SU-DHL-6 (cell line): ENCODE measurements at regions not wholly inside any gene's neighbourhood (a gene's known extent, or its start where the extent isn't known, plus 50 kb on each side); places are given as distances from the start of the nearest gene placed in this dataset.

Source experiments
- H2AFZ ChIP-seq: fragments of 200-600 bp; sonication (generic); 2 replicates; pipeline ENCODE4 v1.6.1; 2014; ENCODE audit warnings: low read depth, mild to moderate bottlenecking, moderate library complexity, mixed read lengths, antibody characterized with exemption, low read length; ENCODE audit not compliant: severe bottlenecking
- H3F3A ChIP-seq: fragments of 200-600 bp; shearing (Covaris generic); 2 replicates; pipeline ENCODE4 v1.6.0; 2016; ENCODE audit warnings: antibody characterized with exemption, mild to moderate bottlenecking; ENCODE audit not compliant: insufficient read depth
- H3K27ac ChIP-seq: fragments of 200-600 bp; sonication (generic); 2 replicates; pipeline ENCODE4 v1.5.1; 2016; ENCODE audit warnings: low read depth, mild to moderate bottlenecking, low read length, moderate library complexity, mixed read lengths
- H3K27me3 ChIP-seq: fragments of 200-600 bp; sonication (generic), shearing (Covaris generic); 2 replicates; pipeline ENCODE4 v1.6.0; 2014; ENCODE audit warnings: mild to moderate bottlenecking, low read length
- H3K36me3 ChIP-seq: fragments of 200-600 bp; sonication (generic); 2 replicates; pipeline ENCODE4 v1.6.1; 2014; ENCODE audit warnings: mild to moderate bottlenecking, low read length, mixed read lengths
- H3K4me2 ChIP-seq: fragments of 300-600, 200-600 bp; shearing (Covaris generic), sonication (generic); 2 replicates; pipeline ENCODE4 v1.6.0; 2014; ENCODE audit warnings: low read length, low read depth, mild to moderate bottlenecking; ENCODE audit not compliant: poor library complexity, severe bottlenecking
- H3K4me3 ChIP-seq: fragments of 200-600 bp; sonication (generic); 2 replicates; pipeline ENCODE4 v1.5.1; 2014; ENCODE audit warnings: antibody characterized with exemption, low read length, mild to moderate bottlenecking, mixed read lengths; ENCODE audit not compliant: insufficient read depth, poor library complexity, severe bottlenecking
- H3K79me2 ChIP-seq: fragments of 200-600 bp; sonication (generic); 2 replicates; pipeline ENCODE4 v1.6.1; 2014; ENCODE audit warnings: mild to moderate bottlenecking, low read length, moderate library complexity; ENCODE audit not compliant: insufficient read depth
- H3K9ac ChIP-seq: fragments of 200-600 bp; sonication (generic); 2 replicates; pipeline ENCODE4 v1.7.0; 2014; ENCODE audit warnings: mild to moderate bottlenecking, low read length
- H3K9me2 ChIP-seq: fragments of 200-600 bp; sonication (generic); replicated peaks from 2 replicates; pipeline ENCODE4 v1.6.1; 2014; ENCODE audit warnings: low read length; ENCODE audit not compliant: insufficient read depth
- H3K9me3 ChIP-seq: fragments of 200-600 bp; sonication (generic); 2 replicates; pipeline ENCODE4 v1.6.1; 2014; ENCODE audit warnings: low read length, mixed read lengths; ENCODE audit not compliant: insufficient read depth
- H4K20me1 ChIP-seq: fragments of 200-600 bp; sonication (generic); 2 replicates; pipeline ENCODE4 v1.6.1; 2014; ENCODE audit warnings: low read depth, mild to moderate bottlenecking, antibody characterized with exemption, low read length, moderate library complexity, mixed read lengths
- EZH2phosphoT487 ChIP-seq: fragments of 200-600 bp; sonication (generic), shearing (Covaris generic); conservative IDR thresholded peaks from 2 replicates; pipeline ENCODE4 v1.6.1; 2018; ENCODE audit warnings: mild to moderate bottlenecking, antibody characterized with exemption, low read length, moderate library complexity, mixed read lengths
- TF ChIP-seq, protein P1 (sequence below): fragments of 200-600 bp; sonication (generic); IDR thresholded peaks from one replicate; pipeline ENCODE4 v1.5.1; 2017; ENCODE audit warnings: antibody characterized with exemption, mild to moderate bottlenecking, low read length, moderate library complexity; ENCODE audit not compliant: insufficient read depth, poor library complexity, severe bottlenecking

DNA sequence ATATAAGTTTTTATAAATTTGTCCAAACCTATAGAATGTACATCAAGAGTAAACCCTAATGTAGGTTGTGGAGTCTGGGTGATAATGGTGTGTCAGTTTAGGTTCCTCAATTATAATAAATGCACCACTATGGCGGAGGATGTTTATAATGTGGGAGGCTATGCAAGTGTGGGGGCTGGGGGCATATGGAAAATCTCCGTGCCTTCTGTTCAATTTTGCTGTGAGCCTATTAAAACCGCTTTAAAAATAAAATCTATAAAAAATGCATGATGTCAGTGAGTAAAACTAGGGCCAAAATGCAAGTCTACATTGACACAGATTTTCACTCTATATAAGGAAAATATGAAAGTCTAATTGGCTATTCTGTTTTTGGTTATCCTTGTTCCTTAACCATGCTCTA is 774.9 kb upstream of the ALCAM start:
- Histone ChIP-seq H3K36me3 (no peaks in the 10 kb centered on the region), H3K4me2 (no peak overlapping the region), H3K79me2 (no peaks in the 10 kb centered on the region), H3K9me2 (no peaks in the 10 kb centered on the region), H3K9me3 (no peaks in the 10 kb centered on the region), H3K27me3 (no peaks in the 10 kb centered on the region), H3K4me3 (no peak overlapping the region), H3K9ac (no peak overlapping the region), H4K20me1 (no peaks in the 10 kb centered on the region), H2AFZ (no peak overlapping the region), H3K27ac (no peak overlapping the region), H3F3A (no peaks in the 10 kb centered on the region)
- TF ChIP-seq EZH2phosphoT487 = no peak
- TF ChIP-seq, protein P1, sequence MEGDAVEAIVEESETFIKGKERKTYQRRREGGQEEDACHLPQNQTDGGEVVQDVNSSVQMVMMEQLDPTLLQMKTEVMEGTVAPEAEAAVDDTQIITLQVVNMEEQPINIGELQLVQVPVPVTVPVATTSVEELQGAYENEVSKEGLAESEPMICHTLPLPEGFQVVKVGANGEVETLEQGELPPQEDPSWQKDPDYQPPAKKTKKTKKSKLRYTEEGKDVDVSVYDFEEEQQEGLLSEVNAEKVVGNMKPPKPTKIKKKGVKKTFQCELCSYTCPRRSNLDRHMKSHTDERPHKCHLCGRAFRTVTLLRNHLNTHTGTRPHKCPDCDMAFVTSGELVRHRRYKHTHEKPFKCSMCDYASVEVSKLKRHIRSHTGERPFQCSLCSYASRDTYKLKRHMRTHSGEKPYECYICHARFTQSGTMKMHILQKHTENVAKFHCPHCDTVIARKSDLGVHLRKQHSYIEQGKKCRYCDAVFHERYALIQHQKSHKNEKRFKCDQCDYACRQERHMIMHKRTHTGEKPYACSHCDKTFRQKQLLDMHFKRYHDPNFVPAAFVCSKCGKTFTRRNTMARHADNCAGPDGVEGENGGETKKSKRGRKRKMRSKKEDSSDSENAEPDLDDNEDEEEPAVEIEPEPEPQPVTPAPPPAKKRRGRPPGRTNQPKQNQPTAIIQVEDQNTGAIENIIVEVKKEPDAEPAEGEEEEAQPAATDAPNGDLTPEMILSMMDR = no peak

DNA sequence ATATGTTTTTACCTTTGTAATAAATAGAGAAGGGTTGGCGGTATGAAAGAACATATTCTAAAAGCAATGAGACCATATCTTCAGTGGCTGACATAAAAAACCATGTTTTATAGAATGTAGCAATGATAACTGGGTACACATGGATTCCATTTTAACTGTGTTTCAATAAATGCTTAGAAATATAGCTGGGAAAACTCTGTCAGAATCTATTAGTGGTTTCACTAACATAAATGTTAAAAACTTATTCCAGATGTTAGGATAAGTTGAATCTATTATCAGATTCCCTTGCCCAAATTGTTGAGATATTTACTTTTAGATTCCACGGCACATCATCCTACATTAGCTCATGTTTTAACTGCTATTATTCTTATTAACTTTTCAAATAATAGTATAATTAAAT is 772.2 kb upstream of the ALCAM start:
- Histone ChIP-seq H3K79me2 (no peaks in the 10 kb centered on the region), H3K36me3 (no peaks in the 10 kb centered on the region), H4K20me1 (no peaks in the 10 kb centered on the region), H3K4me3 (no peak overlapping the region), H3K9me3 (no peaks in the 10 kb centered on the region), H3K9me2 (no peaks in the 10 kb centered on the region), H3K9ac (no peak overlapping the region), H3F3A (no peaks in the 10 kb centered on the region), H3K27ac (no peak overlapping the region), H2AFZ (no peak overlapping the region), H3K27me3 (no peaks in the 10 kb centered on the region), H3K4me2 (no peak overlapping the region)
- TF ChIP-seq, protein P1 = no peak
- no peak for TF ChIP-seq EZH2phosphoT487

DNA sequence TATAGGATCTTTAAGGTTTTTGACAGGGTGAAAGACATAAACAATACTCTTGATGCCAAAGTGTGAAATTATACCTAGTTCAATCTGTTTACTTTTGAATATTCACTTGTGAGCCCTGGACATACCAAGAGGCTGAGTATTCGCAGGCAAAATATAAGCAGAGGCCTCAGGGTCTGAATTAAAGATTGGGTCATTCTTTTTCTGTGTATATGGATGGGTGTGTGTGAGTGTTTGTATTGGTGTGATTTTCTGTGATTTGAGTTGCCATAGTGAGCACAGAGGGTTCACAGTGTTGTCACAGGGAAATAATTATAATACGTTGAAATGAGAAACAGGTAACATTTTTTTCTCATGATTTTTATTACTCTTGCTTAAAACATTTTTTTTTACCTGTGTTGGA is 770.7 kb upstream of the ALCAM start:
- H3K36me3 ChIP-seq = no peaks in the 10 kb centered on the region
- H3K4me2 ChIP-seq = no peak overlapping the region
- TF ChIP-seq, protein P1 = no peak
- no peak for TF ChIP-seq EZH2phosphoT487
- H3F3A ChIP-seq = no peaks in the 10 kb centered on the region
- H2AFZ ChIP-seq = no peak overlapping the region
- H3K9me2 ChIP-seq = no peaks in the 10 kb centered on the region
- no peaks in the 10 kb centered on the region for H3K79me2 ChIP-seq
- H3K27me3 ChIP-seq = no peaks in the 10 kb centered on the region
- H3K4me3 ChIP-seq = no peak overlapping the region
- no peak overlapping the region for H3K27ac ChIP-seq
- no peak overlapping the region for H3K9ac ChIP-seq
- no peaks in the 10 kb centered on the region for H4K20me1 ChIP-seq
- H3K9me3 ChIP-seq = no peaks in the 10 kb centered on the region

DNA sequence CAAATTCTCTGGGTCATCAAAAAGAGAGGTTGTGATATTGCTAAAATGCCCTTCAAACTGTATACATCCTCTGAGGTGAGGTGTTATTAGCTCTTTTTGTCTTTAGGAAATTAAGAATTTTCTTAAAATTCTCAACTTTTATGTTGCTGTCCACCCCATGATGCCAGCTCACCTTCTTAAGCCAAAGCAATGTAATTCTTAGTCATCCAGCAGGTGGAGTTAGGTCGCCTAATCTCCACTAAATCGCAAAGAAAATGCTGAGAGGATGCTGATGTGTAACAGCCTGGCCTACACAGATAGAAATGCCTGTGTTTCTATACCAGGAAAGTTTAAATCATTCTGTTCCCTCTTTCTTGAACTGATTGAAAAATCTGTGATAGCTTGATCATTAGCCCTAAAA is 770.2 kb upstream of the ALCAM start:
- no peaks in the 10 kb centered on the region for H4K20me1 ChIP-seq
- no peaks in the 10 kb centered on the region for H3K9me2 ChIP-seq
- no peak for TF ChIP-seq EZH2phosphoT487
- TF ChIP-seq, protein P1 = peak; percentile 46
- H3F3A ChIP-seq = no peaks in the 10 kb centered on the region
- no peak overlapping the region for H3K4me3 ChIP-seq
- no peaks in the 10 kb centered on the region for H3K36me3 ChIP-seq
- no peaks in the 10 kb centered on the region for H3K27me3 ChIP-seq
- H3K9ac ChIP-seq = no peak overlapping the region
- H3K9me3 ChIP-seq = no peaks in the 10 kb centered on the region
- no peak overlapping the region for H2AFZ ChIP-seq
- H3K27ac ChIP-seq = no peak overlapping the region
- H3K4me2 ChIP-seq = no peak overlapping the region
- H3K79me2 ChIP-seq = no peaks in the 10 kb centered on the region
